CD4-positive, alpha-beta T cell treated with Interleukin-6 for 4 hours (primary cell): ENCODE measurements at regions not wholly inside any gene's neighbourhood (a gene's known extent, or its start where the extent isn't known, plus 50 kb on each side); places are given as distances from the start of the nearest gene placed in this dataset.
A peak's percentile ranks its signal among the peaks of the same experiment; 100 is the strongest.
"Not testable (repeated sequence)": the region's sequence is repeated elsewhere in the genome, so short reads cannot be mapped to it uniquely, and the experiment has no call there.

Experiments used
- DNase-seq: peaks from one replicate; pipeline ENCODE4 v3.0.0-alpha.2; 2020; ENCODE audit warnings: mixed read lengths

DNA sequence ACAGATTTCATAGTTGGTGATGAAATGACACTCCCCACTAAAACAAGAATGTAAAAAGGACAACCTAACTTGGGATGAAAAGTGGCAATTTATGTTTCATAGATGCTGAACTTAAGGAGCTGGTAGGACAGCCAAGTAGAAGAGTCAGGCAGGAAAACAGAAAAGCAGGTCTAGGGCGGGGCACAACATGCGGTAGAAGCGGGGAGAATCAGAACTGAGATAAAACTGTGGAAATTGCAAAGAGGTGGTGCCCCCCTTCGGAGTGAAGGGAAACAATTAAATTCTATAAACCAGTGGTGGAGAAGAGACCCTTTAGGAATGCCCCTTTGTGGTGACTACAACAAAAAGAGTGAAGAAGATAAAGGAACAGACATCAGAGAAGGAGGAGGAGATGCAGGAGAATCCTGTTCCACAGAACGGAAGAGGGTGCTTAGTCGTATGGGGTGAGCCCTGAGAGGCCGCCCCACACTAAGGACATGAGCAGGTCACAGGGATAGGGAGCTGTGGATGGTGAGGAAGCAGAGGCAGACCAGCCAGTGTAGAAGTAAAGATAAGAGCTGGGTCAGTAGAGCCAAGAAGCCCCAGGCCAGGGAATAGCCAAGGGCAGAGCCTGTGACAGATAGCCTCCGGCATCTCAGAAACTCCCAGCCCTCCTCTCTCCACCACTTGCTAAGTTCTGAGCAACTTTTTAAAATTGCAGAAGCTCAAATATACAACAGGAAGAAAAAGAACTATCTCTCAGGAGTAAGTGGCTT lies 100.3 kb upstream of the DOCK9 start:
- peak; percentile 50 for DNase-seq

DNA sequence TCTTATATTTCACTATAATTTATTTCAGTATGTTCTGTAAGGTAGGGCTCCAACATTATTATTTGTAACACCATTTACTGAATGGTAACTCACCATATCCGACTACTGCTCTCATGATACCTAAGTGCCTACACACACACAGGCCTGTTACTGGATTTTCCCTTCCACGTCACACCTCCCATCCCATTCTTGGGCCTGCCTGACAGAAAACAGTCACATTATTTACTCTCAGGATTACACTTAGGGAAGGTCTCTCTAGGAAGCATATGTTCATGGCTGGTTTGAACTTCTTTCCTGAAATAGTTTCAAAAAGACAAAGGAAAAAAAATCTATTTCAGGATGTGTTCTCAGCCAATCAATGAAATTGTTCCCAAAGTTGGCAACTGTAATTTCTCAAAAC lies 102.3 kb upstream of the DOCK9 start:
- DNase-seq = no peak

GRCh38 chr13:99083981-99084380 lies 106.1 kb upstream of the DOCK9 start:
- peak; percentile 56 for DNase-seq

- DNase-seq = peak; percentile 35
These were observed 107.4 kb upstream of the DOCK9 start for GRCh38 chr13:99085139-99085807.

DNA sequence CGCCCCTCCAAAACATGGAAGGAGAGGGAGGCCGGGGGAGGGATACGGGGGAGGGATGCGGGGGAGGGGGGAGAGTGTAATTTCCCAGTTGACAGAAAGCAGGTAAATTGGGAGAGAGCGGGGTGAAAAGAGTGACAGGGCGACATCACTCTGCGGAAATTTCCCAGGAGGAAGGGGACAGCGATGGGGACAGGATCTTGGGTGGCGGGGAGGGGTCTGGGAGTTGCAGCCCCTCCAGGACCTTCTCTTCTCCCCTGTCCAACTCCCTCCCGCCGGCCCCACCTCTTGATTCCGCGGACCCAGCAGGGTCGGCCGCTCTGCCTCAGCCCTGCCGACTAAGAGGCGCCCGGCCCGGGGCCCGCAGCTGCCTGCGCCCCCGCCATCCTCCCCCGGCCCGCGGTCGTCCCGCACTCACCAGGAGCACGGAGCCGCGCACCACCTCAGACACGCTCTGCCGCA lies 108.0 kb upstream of the DOCK9 start:
- no peak for DNase-seq

GRCh38 chr13:99086267-99087097 lies 108.6 kb upstream of the DOCK9 start:
- peak; percentile 85 for DNase-seq

DNA sequence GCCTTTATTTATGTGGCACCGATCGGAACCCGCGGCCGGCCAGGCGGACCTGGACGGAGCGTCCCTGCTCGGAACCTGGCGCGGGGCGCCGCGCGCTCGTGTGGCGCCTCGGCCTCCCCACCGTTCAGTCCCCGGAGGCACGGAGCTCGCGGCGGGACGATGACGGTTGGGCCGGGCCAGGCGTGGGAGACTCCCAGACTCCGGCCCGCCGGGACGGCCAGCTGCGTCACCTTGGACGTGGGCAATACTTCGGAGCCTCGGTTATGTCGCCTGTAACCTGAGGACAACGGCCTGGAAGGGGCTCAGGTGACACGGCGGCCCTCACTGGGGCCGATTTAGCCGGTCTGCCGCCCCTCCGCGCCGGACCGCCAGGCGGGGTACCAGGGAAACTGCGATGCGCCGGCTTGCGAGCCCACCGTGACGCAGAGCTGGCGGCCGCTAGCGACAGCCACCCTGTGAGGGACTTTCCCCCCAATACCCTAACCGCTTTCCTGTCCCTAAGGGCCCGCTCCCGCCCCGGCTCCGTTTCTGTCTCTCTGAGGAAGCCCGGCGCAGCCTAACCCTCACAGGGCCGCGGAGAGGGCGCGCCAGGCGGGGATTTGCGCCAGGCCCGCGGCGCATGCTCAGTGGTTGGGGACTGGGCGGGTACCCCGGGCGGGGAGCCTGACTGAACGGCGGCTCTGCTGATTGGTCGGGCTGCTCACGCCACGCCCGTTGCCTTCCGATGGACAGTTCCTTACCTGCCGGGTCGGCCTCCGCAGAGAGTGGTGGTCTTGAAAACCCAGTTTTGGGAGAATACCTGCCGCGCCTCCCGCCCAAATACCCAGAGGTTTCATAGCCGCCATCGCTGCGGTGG lies 109.5 kb upstream of the DOCK9 start:
- peak; percentile 95 for DNase-seq

- DNase-seq = peak; percentile 50
These were observed 110.2 kb upstream of the DOCK9 start for GRCh38 chr13:99087954-99088491.

DNA sequence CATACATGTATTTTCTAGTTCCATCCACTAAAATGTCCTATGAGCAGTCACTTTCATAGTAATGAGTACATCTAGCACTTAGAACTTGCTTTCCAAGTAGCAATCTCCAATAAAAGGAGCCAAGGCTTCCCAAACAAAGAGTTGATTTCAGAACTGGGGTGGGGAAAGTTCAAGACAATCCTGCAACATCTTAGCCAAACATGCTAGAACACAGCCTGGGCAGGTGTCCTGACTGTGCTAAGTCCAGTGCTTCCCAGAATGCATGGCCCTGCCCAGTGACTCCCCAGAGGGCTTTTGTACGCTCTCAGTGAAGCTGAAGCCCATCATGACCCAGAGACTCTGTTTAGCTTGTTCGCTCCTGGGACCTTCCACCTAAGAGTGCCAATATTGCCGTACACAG lies 106.7 kb upstream of the UBAC2 start:
- no peak for DNase-seq

GRCh38 chr13:99101831-99102230 lies 98.8 kb upstream of the UBAC2 start:
- not testable (repeated sequence) for DNase-seq

DNA sequence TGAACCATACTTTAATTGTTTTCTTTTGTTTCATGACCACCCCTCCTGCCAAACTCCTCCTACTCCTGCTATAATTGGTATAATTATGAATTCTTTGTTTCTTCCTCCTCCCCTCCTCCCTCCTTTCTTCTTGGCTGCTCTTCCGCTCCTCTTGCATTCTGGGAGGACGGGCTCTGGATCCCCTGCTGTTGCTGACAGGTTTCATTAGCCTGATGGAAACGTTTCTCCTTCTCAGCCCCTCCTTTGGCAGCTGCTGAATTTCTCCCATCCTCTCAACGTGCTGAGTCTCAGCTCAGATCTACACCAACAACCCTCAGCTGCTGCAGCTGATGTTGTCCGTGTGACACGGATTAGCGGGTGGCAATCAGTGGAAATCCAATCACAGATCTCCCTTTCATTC lies 97.1 kb upstream of the UBAC2 start:
- DNase-seq = no peak

DNA sequence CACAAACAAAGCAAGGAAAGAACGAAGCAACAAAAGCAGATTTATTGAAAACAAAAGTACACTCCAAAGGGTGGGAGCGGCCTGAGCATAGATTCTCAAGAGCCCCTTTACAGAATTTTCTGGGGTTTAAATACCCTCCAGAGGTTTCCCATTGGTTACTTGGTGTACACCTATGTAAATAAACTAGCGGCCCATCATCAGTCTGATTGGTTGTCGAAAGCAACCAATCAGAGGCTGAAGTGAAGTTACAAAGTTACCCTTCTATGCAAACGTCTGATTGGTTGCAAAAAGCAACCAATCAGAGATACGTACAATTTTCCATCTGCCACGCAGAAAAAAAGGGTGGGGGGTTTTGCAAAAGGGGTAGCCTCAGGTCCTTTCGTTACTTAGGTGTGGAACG lies 96.3 kb upstream of the UBAC2 start:
- no peak for DNase-seq

GRCh38 chr13:99105160-99105559 lies 95.5 kb upstream of the UBAC2 start:
- DNase-seq = no peak

- DNase-seq = no peak
These were observed 87.3 kb upstream of the UBAC2 start for GRCh38 chr13:99113351-99113750.

DNA sequence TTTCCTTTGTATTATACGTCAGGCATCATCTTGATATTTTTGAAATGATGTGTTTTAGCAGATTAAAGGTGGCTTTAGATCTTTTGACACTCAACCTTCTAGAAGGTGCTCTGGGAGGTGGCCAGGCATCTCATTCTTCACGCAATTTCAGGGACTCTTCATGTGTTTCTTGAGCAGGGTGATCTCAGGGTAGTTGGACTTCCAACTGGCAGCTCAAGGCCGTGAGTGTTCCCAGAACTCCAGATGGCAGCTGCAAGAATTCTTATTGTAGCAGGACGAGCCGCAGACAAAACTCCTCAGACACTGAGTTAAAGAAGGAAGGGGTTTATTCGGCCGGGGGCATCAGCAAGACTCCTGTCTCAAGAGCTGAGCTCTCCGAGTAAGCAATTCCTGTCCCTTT lies 82.5 kb upstream of the UBAC2 start:
- DNase-seq = no peak

DNA sequence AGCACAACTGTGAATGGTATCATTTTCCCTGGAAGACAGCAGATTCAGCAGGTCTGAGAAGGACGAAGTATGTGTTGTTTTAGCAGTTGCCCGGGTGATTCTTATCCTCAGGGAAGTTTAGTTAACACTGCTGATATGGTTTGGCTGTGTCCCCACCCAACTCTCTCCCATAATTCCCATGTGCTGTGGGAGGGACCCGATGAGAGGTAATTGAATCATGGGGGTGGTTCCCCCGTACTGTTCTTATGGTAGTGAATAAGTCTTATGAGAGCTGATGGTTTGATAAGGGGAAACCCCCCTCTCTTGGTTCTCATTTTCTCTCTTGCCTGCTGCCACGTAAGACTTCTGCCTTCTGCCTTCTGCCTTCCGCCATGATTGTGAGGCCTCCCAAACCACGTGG lies 81.0 kb upstream of the UBAC2 start:
- no peak for DNase-seq

DNA sequence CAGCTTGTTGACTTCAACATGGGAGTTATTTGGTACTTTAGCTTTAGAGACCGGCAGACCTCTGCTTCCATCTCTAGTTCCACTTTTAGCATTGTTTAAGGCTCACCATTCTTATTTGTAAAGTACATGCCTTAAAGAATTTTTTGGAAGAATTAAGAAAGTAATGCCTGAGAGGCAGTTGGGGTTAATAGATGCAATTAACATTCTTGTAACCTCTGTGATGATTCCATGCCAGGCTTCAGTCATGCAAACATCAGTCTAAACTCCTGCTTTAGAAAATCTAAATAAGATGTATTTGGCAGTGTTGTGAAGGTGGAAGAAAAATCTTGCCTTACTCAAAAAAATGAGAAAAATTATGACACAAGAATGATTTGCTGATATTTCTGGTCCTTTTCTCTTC lies 79.9 kb upstream of the UBAC2 start:
- no peak for DNase-seq

GRCh38 chr13:99122171-99122570 lies 78.5 kb upstream of the UBAC2 start:
- DNase-seq = no peak

GRCh38 chr13:99123101-99124045 lies 77.3 kb upstream of the UBAC2 start:
- DNase-seq = no peak

GRCh38 chr13:99124046-99124400 lies 76.6 kb upstream of the UBAC2 start:
- no peak for DNase-seq

DNA sequence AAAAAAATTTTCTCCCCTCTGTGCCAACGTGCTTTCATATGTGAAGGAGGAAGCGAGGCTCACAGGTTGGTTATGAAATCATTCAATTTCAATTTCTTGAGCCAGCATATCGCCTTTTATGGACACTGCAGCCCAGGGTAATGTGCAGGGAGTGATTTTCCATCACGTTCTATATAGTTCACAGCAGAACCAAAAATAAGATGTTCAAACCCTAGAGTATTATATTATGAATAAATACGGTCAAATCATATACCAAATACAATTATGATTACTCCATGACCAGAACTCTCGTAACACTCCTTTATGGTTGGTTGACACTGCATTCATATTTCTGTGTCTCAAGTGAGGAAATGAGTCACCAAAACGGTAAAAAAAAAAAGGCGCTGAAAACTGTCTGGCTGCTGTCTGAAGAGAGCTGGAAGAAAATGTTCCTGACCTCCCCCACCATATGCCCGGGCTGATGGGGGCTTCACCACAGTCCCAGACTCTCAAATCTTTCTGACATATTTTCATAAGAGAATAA lies 75.8 kb upstream of the UBAC2 start:
- DNase-seq = peak; percentile 8
